Neuronal stem cell (in vitro differentiated cells): ENCODE measurements at regions not wholly inside any gene's neighbourhood (a gene's known extent, or its start where the extent isn't known, plus 50 kb on each side); places are given as distances from the start of the nearest gene placed in this dataset.

Experiments used
- DNase-seq: peaks from one replicate; pipeline ENCODE4 v3.0.0-alpha.2; 2013; ENCODE audit warnings: low spot score
- H2AFZ ChIP-seq: one replicate; pipeline ENCODE4 v1.6.1; 2013; ENCODE audit warnings: mild to moderate bottlenecking, low read length, inconsistent platforms
- H2AK5ac ChIP-seq: 2 replicates; pipeline ENCODE4 v1.6.1; 2013; ENCODE audit warnings: low read depth, mild to moderate bottlenecking, inconsistent platforms, low read length, moderate library complexity, mixed read lengths
- H2BK120ac ChIP-seq: 2 replicates; pipeline ENCODE4 v1.6.1; 2013; ENCODE audit warnings: low read depth, mild to moderate bottlenecking, inconsistent platforms, low read length, moderate library complexity, mixed read lengths
- H2BK12ac ChIP-seq: one replicate; pipeline ENCODE4 v1.6.1; 2013; ENCODE audit warnings: low read length, inconsistent platforms
- H2BK15ac ChIP-seq: 2 replicates; pipeline ENCODE4 v1.6.1; 2013; ENCODE audit warnings: mild to moderate bottlenecking, low read length, inconsistent platforms, mixed read lengths
- H2BK5ac ChIP-seq: one replicate; pipeline ENCODE4 v1.6.1; 2013; ENCODE audit warnings: inconsistent platforms, mild to moderate bottlenecking, low read length, moderate library complexity
- H3K14ac ChIP-seq: one replicate; pipeline ENCODE4 v1.6.1; 2013; ENCODE audit warnings: low read length, inconsistent platforms
- H3K18ac ChIP-seq: 2 replicates; pipeline ENCODE4 v1.6.1; 2013; ENCODE audit warnings: low read length, inconsistent platforms
- H3K23ac ChIP-seq: 2 replicates; pipeline ENCODE4 v1.6.1; 2013; ENCODE audit warnings: low read depth, mild to moderate bottlenecking, mixed read lengths, low read length, inconsistent platforms; ENCODE audit not compliant: poor library complexity
- H3K27ac ChIP-seq: replicated peaks from 3 replicates; pipeline ENCODE4 v1.5.1; 2013; ENCODE audit warnings: low read length, inconsistent platforms
- H3K27me3 ChIP-seq, 3 experiments: 2 replicates each; pipeline ENCODE4 v1.6.1; 2013; ENCODE audit warnings: low read length in 3 of 3, mild to moderate bottlenecking in 2 of 3, inconsistent platforms in 1 of 3, low read depth in 1 of 3, mixed read lengths in 1 of 3, moderate library complexity in 1 of 3; ENCODE audit not compliant: control insufficient read depth in 3 of 3, insufficient read depth in 3 of 3
- H3K36me3 ChIP-seq, 2 donors: replicated peaks in 1 of 2; 2 replicates each; pipeline ENCODE4 v1.6.1; 2013; ENCODE audit warnings: low read length in 2 of 2; ENCODE audit not compliant: control insufficient read depth in 2 of 2, insufficient read depth in 2 of 2
- H3K4ac ChIP-seq: 2 replicates; pipeline ENCODE4 v1.6.1; 2013; ENCODE audit warnings: inconsistent platforms, mild to moderate bottlenecking, low read length, moderate library complexity
- H3K4me1 ChIP-seq, 2 donors: 1 replicate in 1 of 2; 2 replicates in 1 of 2; pipeline ENCODE4 v1.6.1; 2013; ENCODE audit warnings: low read length in 2 of 2, low read depth in 1 of 2; ENCODE audit not compliant: control insufficient read depth in 2 of 2, insufficient read depth in 1 of 2
- H3K4me2 ChIP-seq: one replicate; pipeline ENCODE4 v1.6.1; 2013; ENCODE audit warnings: mild to moderate bottlenecking, low read length, inconsistent platforms; ENCODE audit not compliant: insufficient read depth, poor library complexity, severe bottlenecking
- H3K4me3 ChIP-seq, 2 donors: 2 replicates each; pipeline ENCODE4 v1.5.1; 2013; ENCODE audit warnings: low read length in 2 of 2, mild to moderate bottlenecking in 2 of 2, inconsistent platforms in 1 of 2, moderate library complexity in 1 of 2
- H3K79me1 ChIP-seq: one replicate; pipeline ENCODE4 v1.6.1; 2013; ENCODE audit warnings: low read depth, mild to moderate bottlenecking, inconsistent platforms, low read length, moderate library complexity
- H3K9ac ChIP-seq: one replicate; pipeline ENCODE4 v1.6.1; 2013; ENCODE audit warnings: mild to moderate bottlenecking, low read depth, low read length, inconsistent platforms; ENCODE audit not compliant: poor library complexity
- H3K9me3 ChIP-seq, 2 donors: replicated peaks in 1 of 2; 2 replicates each; pipeline versions ENCODE3 to v1.6.1; 2013; ENCODE audit warnings: low read length in 2 of 2, mild to moderate bottlenecking in 2 of 2, inconsistent platforms in 1 of 2, low read depth in 1 of 2, mixed read lengths in 1 of 2, moderate library complexity in 1 of 2; ENCODE audit not compliant: control insufficient read depth in 2 of 2, insufficient read depth in 1 of 2
- H4K8ac ChIP-seq: one replicate; pipeline ENCODE4 v1.6.1; 2013; ENCODE audit warnings: low read depth, mild to moderate bottlenecking, inconsistent platforms, low read length, moderate library complexity
- H4K91ac ChIP-seq: one replicate; pipeline ENCODE4 v1.6.1; 2013; ENCODE audit warnings: low read length, low read depth, mild to moderate bottlenecking, inconsistent platforms; ENCODE audit not compliant: poor library complexity
- WGBS, 2 donors: extraction: QIAGEN DNeasy Blood & Tissue Kit; methylation state at CpG; one replicate each; pipeline ENCODE4 v1.1.7; 2013; ENCODE audit warnings: missing lambda C conversion rate in 2 of 2, mixed read lengths in 1 of 2; ENCODE audit not compliant: insufficient read length in 2 of 2, insufficient replicate concordance in 1 of 2; ENCODE audit errors: extremely low coverage in 2 of 2; 5-methylcytosine and 5-hydroxymethylcytosine counted together

- no peak overlapping the region for H2BK15ac ChIP-seq
- H2BK120ac ChIP-seq = no peak overlapping the region
- no peak overlapping the region for H2AFZ ChIP-seq
- H3K18ac ChIP-seq = no peak overlapping the region
- H4K91ac ChIP-seq = no peak overlapping the region
- H4K8ac ChIP-seq = no peak overlapping the region
- H3K36me3 ChIP-seq = no peaks in the 10 kb centered on the region
- no peak overlapping the region for H3K9ac ChIP-seq
- H3K27ac ChIP-seq = no peak overlapping the region
- no peaks in the 10 kb centered on the region for H3K27me3 ChIP-seq
- H3K9me3 ChIP-seq = no peaks in the 10 kb centered on the region
- H3K4me1 ChIP-seq = no peaks in the 10 kb centered on the region
- no peak overlapping the region for H3K23ac ChIP-seq
- DNase-seq = no peak
- no peak overlapping the region for H2BK12ac ChIP-seq
- no CpG with 5 or more reads among the region's 2 CpGs for WGBS, 2 donors
- no peak overlapping the region for H3K14ac ChIP-seq
- H3K4ac ChIP-seq = no peak overlapping the region
- H3K79me1 ChIP-seq = no peaks in the 10 kb centered on the region
- H3K4me3 ChIP-seq = no peak overlapping the region
- H2AK5ac ChIP-seq = no peak overlapping the region
- H2BK5ac ChIP-seq = no peak overlapping the region
- no peak overlapping the region for H3K4me2 ChIP-seq
Observed at GRCh38 chr10:108422286-108422685, 1257.8 kb upstream of the SORCS1 start.

DNA sequence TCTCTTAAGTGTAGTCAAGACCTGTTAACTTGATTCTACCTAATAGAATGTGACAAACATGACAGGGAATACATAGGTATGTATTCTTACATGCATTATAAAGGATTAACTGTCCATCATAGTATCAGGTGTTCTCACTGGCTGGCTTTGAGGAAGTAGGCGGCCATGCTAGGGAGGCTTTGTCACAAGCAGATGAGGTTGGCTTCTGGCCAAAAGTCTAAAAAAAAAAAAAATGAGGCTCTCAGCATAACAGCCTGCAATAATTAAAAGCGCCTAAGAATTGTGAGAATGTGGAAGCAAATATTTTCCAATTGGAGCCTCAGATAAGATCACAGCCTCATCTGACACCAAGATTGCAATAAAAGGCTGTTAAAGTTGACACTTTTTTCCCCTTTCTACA is 1256.8 kb upstream of the SORCS1 start:
- Histone ChIP-seq H3K79me1 (no peaks in the 10 kb centered on the region), H2BK5ac (no peak overlapping the region), H2BK120ac (no peak overlapping the region), H3K9ac (no peak overlapping the region), H3K9me3 (no peaks in the 10 kb centered on the region), H3K4ac (no peak overlapping the region), H3K4me3 (no peak overlapping the region), H3K14ac (no peak overlapping the region), H3K27ac (no peak overlapping the region), H2BK12ac (no peak overlapping the region), H3K18ac (no peak overlapping the region), H4K8ac (no peak overlapping the region), H3K27me3 (no peaks in the 10 kb centered on the region), H4K91ac (no peak overlapping the region), H2BK15ac (no peak overlapping the region), H3K36me3 (no peaks in the 10 kb centered on the region), H2AFZ (no peak overlapping the region), H3K4me2 (no peak overlapping the region), H3K23ac (no peak overlapping the region), H2AK5ac (no peak overlapping the region), H3K4me1 (no peaks in the 10 kb centered on the region)
- no CpG with 5 or more reads among the region's 2 CpGs for WGBS, 2 donors
- no peak for DNase-seq

- whole genome bisulfite sequencing, 2 donors = no CpG with 5 or more reads among the region's 4 CpGs
- Histone ChIP-seq H3K4me3 (no peak overlapping the region), H2AFZ (no peak overlapping the region)
Observed at GRCh38 chr10:108413954-108414353, 1249.4 kb upstream of the SORCS1 start.

GRCh38 chr10:108412323-108412722 is 1247.8 kb upstream of the SORCS1 start:
- H3K27me3 ChIP-seq = no peaks in the 10 kb centered on the region
- no peak overlapping the region for H2BK15ac ChIP-seq
- no peak overlapping the region for H3K14ac ChIP-seq
- H2AK5ac ChIP-seq = no peak overlapping the region
- H3K4ac ChIP-seq = no peak overlapping the region
- H3K9me3 ChIP-seq = no peaks in the 10 kb centered on the region
- H3K4me3 ChIP-seq = no peak overlapping the region
- H2BK5ac ChIP-seq = no peak overlapping the region
- H2BK12ac ChIP-seq = no peak overlapping the region
- no peak overlapping the region for H3K23ac ChIP-seq
- H3K18ac ChIP-seq = no peak overlapping the region
- no peaks in the 10 kb centered on the region for H3K36me3 ChIP-seq
- H4K8ac ChIP-seq = no peak overlapping the region
- H3K9ac ChIP-seq = no peak overlapping the region
- H4K91ac ChIP-seq = no peak overlapping the region
- peaks cover 0 to 2% of the 10 kb centered on the region in 2 donors for H3K4me1 ChIP-seq
- no peak overlapping the region for H2BK120ac ChIP-seq
- H3K27ac ChIP-seq = no peak overlapping the region
- no peaks in the 10 kb centered on the region for H3K79me1 ChIP-seq
- no peak for DNase-seq
- no CpG with 5 or more reads among the region's 2 CpGs for WGBS, 2 donors
- no peak overlapping the region for H2AFZ ChIP-seq
- no peak overlapping the region for H3K4me2 ChIP-seq

More at GRCh38 chr10:108413954-108414353, 1249.4 kb upstream of the SORCS1 start:
- Histone ChIP-seq H3K27me3 (no peaks in the 10 kb centered on the region), H2BK120ac (no peak overlapping the region), H3K4me2 (no peak overlapping the region), H2AK5ac (no peak overlapping the region), H3K79me1 (no peaks in the 10 kb centered on the region), H2BK12ac (no peak overlapping the region), H3K4ac (no peak overlapping the region), H4K91ac (no peak overlapping the region), H3K27ac (no peak overlapping the region), H3K4me1 (peaks cover 0 to 2% of the 10 kb centered on the region in 2 donors), H3K18ac (no peak overlapping the region), H3K14ac (no peak overlapping the region), H2BK5ac (no peak overlapping the region), H3K9me3 (no peaks in the 10 kb centered on the region), H3K23ac (no peak overlapping the region), H4K8ac (no peak overlapping the region), H3K9ac (no peak overlapping the region), H3K36me3 (no peaks in the 10 kb centered on the region), H2BK15ac (no peak overlapping the region)
- DNase-seq = no peak
